ENCODE measurements at regions not wholly inside any gene's neighbourhood (a gene's known extent, or its start where the extent isn't known, plus 50 kb on each side); places are given as distances from the start of the nearest gene placed in this dataset.

GRCh38 chrX:149131774-149132173 lies 373.3 kb downstream of the IDS start:
- RAD21 ChIA-PET (ENCODE audit: unreplicated experiment): interaction anchor here (0.6 to 1.3 kb wide), 4 partner anchors 9 to 18 kb away, joined by 3 to 5 read pairs (median 3); no protein-coding TSS in a partner anchor

More at GRCh38 chrX:149131774-149132173, 373.3 kb downstream of the IDS start:
- H3K27me3 ChIP-seq (replicated peaks in 1 of 2; ENCODE audit: control insufficient read depth in 2 of 2, insufficient read depth in 2 of 2, low read length in 1 of 2): no peaks in the 10 kb centered on the region
- DNase-seq (ENCODE audit: low read depth, low spot score) (no peak), ATAC-seq (no peak), FAIRE-seq (no peak)
- 27% methylated on average over 3 of the region's 3 CpGs for WGBS (ENCODE audit: insufficient coverage, insufficient replicate concordance, low lambda C conversion rate, missing lambda C conversion rate)
- TF ChIP-seq KDM1A (IDR thresholded peaks at IDR 0.05; ENCODE audit: borderline replicate concordance) (no peak), RBBP5 (conservative IDR thresholded peaks at IDR 0.05) (no peak), NFYA (IDR thresholded peaks at IDR 0.05; ENCODE audit: borderline replicate concordance, low read depth, low read length) (no peak), JUND (IDR thresholded peaks at IDR 0.05; ENCODE audit: low read depth, low read length) (no peak), TCF7 (IDR thresholded peaks at IDR 0.05; ENCODE audit: borderline replicate concordance) (no peak), RCOR1 (conservative IDR thresholded peaks at IDR 0.05; ENCODE audit: low read depth, low read length) (no peak), HDAC2 (IDR thresholded peaks at IDR 0.05) (no peak), POU2F2 (IDR thresholded peaks at IDR 0.05; ENCODE audit: borderline replicate concordance, low read depth, low read length) (no peak), SIN3A (IDR thresholded peaks at IDR 0.05; ENCODE audit: low read depth, low read length) (no peak), FOS (IDR thresholded peaks at IDR 0.05; ENCODE audit: borderline replicate concordance, extremely low read depth, insufficient read length) (no peak), SMC3 (IDR thresholded peaks at IDR 0.05; ENCODE audit: borderline replicate concordance, low read length) (no peak), RAD21 (IDR thresholded peaks at IDR 0.05; ENCODE audit: insufficient read depth, low read depth, low read length) (no peak)
- TF ChIP-seq, protein P1, sequence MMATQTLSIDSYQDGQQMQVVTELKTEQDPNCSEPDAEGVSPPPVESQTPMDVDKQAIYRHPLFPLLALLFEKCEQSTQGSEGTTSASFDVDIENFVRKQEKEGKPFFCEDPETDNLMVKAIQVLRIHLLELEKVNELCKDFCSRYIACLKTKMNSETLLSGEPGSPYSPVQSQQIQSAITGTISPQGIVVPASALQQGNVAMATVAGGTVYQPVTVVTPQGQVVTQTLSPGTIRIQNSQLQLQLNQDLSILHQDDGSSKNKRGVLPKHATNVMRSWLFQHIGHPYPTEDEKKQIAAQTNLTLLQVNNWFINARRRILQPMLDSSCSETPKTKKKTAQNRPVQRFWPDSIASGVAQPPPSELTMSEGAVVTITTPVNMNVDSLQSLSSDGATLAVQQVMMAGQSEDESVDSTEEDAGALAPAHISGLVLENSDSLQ (IDR thresholded peaks at IDR 0.05): no peak
- H2AFZ ChIP-seq (ENCODE audit: control insufficient read depth, low read depth, low read length): no peak overlapping the region
- no peak overlapping the region for H3K27ac ChIP-seq (ENCODE audit: control insufficient read depth, insufficient read depth)
- no peak overlapping the region for H3K4me2 ChIP-seq (ENCODE audit: control insufficient read depth, insufficient read depth)
- H3K36me3 ChIP-seq (ENCODE audit: control insufficient read depth in 2 of 2, insufficient read depth in 2 of 2, low read length in 1 of 2): no peaks in the 10 kb centered on the region
- BruUV-seq (replicated peaks): no TSS peak
- intact Hi-C loops (cut with micrococcal nuclease; ENCODE audit: unreplicated experiment) (no loop called here), in situ Hi-C loops (cut with MboI) (no loop called here)
- H3K9me3 ChIP-seq (replicated peaks; ENCODE audit: control insufficient read depth, insufficient read depth, low read length): no peaks in the 10 kb centered on the region
- ChIA-PET POLR2A (no interaction called here), CTCF (no interaction called here), SMC1A (ENCODE audit: uncharacterized antibody, unreplicated experiment) (interaction anchor here (0.9 to 1.5 kb wide), 4 partner anchors 11 to 21 kb away, joined by 3 to 7 read pairs (median 4); no protein-coding TSS in a partner anchor)
- no peaks in the 10 kb centered on the region for H4K20me1 ChIP-seq (ENCODE audit: control insufficient read depth, insufficient read depth)
- H3K79me2 ChIP-seq (ENCODE audit: control insufficient read depth, insufficient read depth, low read length): no peaks in the 10 kb centered on the region
- no peak overlapping the region for H3K9ac ChIP-seq (ENCODE audit: control insufficient read depth, insufficient read depth, low read length)
- no peaks in the 10 kb centered on the region for H3K4me1 ChIP-seq (ENCODE audit: control insufficient read depth, insufficient read depth, low read length)
- no peak overlapping the region for H3K4me3 ChIP-seq

Measured in GM12878 (cell line).